ENCODE measurements at regions not wholly inside any gene's neighbourhood (a gene's known extent, or its start where the extent isn't known, plus 50 kb on each side); places are given as distances from the start of the nearest gene placed in this dataset.
"Not testable (repeated sequence)": the region's sequence is repeated elsewhere in the genome, so short reads cannot be mapped to it uniquely, and the experiment has no call there.

DNA sequence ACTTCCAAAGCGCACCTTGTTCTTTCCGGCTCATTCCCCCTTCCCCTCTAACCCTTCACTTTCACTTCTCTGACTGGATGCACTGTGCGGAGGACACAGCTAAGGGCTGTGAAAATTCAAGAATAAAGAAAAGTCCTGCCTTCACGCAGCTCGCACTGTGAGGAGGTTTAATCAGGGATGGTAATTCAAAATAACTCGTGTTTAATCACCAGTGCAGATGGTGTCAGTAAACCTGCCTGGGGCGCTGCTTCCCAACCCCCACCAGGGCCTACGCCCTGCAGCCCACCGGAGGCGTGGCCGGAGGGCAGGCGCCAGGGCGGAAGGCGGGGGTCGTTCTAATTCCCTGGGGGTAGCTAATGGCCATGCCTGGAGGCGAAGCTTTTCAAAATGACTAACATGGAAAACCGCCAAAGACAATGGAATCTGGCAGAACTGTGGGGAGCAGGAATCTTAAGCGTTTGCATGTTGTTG is 136.6 kb upstream of the NBPF19 start:
- not testable (repeated sequence) for TF ChIP-seq CTCF, POLR2AphosphoS5 (IDR thresholded peaks at IDR 0.05)

Data from breast epithelium (tissue), 3 donors.